Glutamatergic neuron (in vitro differentiated cells): ENCODE measurements at regions not wholly inside any gene's neighbourhood (a gene's known extent, or its start where the extent isn't known, plus 50 kb on each side); places are given as distances from the start of the nearest gene placed in this dataset.

Source experiments
- DNase-seq: peaks from one replicate; pipeline ENCODE4 v3.0.0; 2022
- H3K27ac Mint-ChIP-seq: one replicate; pipeline ENCODE4 v1.8.0; 2020; ENCODE audit warnings: mild to moderate bottlenecking, mixed read lengths, inconsistent platforms; ENCODE audit not compliant: unreplicated experiment
- H3K27me3 Mint-ChIP-seq: one replicate; pipeline ENCODE4 v1.8.0; 2020; ENCODE audit warnings: mild to moderate bottlenecking, moderate library complexity, mixed read lengths, inconsistent platforms; ENCODE audit not compliant: unreplicated experiment
- H3K36me3 Mint-ChIP-seq: one replicate; pipeline ENCODE4 v1.8.0; 2020; ENCODE audit warnings: mild to moderate bottlenecking, mixed read lengths, inconsistent platforms; ENCODE audit not compliant: unreplicated experiment
- H3K4me1 Mint-ChIP-seq: one replicate; pipeline ENCODE4 v1.8.0; 2020; ENCODE audit warnings: mild to moderate bottlenecking, low read depth, mixed read lengths, inconsistent platforms; ENCODE audit not compliant: unreplicated experiment
- H3K4me3 Mint-ChIP-seq: one replicate; pipeline ENCODE4 v1.8.0; 2020; ENCODE audit warnings: mild to moderate bottlenecking, mixed read lengths, inconsistent platforms; ENCODE audit not compliant: unreplicated experiment
- H3K9me3 Mint-ChIP-seq: one replicate; pipeline ENCODE4 v1.8.0; 2020; ENCODE audit warnings: mild to moderate bottlenecking, moderate library complexity, mixed read lengths, inconsistent platforms; ENCODE audit not compliant: unreplicated experiment
- CTCF ChIP-seq: fragments of 200-600 bp; sonication (generic); IDR thresholded peaks from one replicate; pipeline ENCODE4 v1.5.0; 2021; ENCODE audit not compliant: partially characterized antibody, unreplicated experiment

- no peak for DNase-seq
- Mint-ChIP-seq H3K27me3 (no peaks in the 10 kb centered on the region), H3K4me1 (no peaks in the 10 kb centered on the region), H3K4me3 (no peak overlapping the region), H3K9me3 (peaks cover 2% of the 10 kb centered on the region), H3K27ac (no peak overlapping the region), H3K36me3 (no peaks in the 10 kb centered on the region)
- TF ChIP-seq CTCF: no peak
Measured at GRCh38 chr11:98589967-98590366, 430.8 kb upstream of the CNTN5 start.

GRCh38 chr11:98600103-98600502 is 420.6 kb upstream of the CNTN5 start:
- peaks cover 2% of the 10 kb centered on the region for H3K9me3 Mint-ChIP-seq
- no peak for TF ChIP-seq CTCF
- no peaks in the 10 kb centered on the region for H3K27me3 Mint-ChIP-seq
- no peak overlapping the region for H3K4me3 Mint-ChIP-seq
- H3K36me3 Mint-ChIP-seq: no peaks in the 10 kb centered on the region
- DNase-seq: no peak
- no peaks in the 10 kb centered on the region for H3K4me1 Mint-ChIP-seq
- H3K27ac Mint-ChIP-seq: no peak overlapping the region

- no peak overlapping the region for H3K27ac Mint-ChIP-seq
- no peaks in the 10 kb centered on the region for H3K27me3 Mint-ChIP-seq
Measured at GRCh38 chr11:98600786-98601773, 419.7 kb upstream of the CNTN5 start.

GRCh38 chr11:98616098-98616655 is 404.6 kb upstream of the CNTN5 start:
- DNase-seq: no peak
- Mint-ChIP-seq H3K9me3 (peaks cover 8% of the 10 kb centered on the region), H3K27ac (no peak overlapping the region), H3K36me3 (peaks cover 21% of the 10 kb centered on the region), H3K4me1 (no peaks in the 10 kb centered on the region), H3K27me3 (peaks cover 2% of the 10 kb centered on the region), H3K4me3 (no peak overlapping the region)
- TF ChIP-seq CTCF: no peak

More at GRCh38 chr11:98600786-98601773, 419.7 kb upstream of the CNTN5 start:
- no peak for DNase-seq
- TF ChIP-seq CTCF: no peak
- H3K36me3 Mint-ChIP-seq: no peaks in the 10 kb centered on the region
- peaks cover 2% of the 10 kb centered on the region for H3K9me3 Mint-ChIP-seq
- no peak overlapping the region for H3K4me3 Mint-ChIP-seq
- no peaks in the 10 kb centered on the region for H3K4me1 Mint-ChIP-seq

- Mint-ChIP-seq H3K27ac (no peak overlapping the region), H3K4me1 (no peaks in the 10 kb centered on the region), H3K27me3 (peaks cover 4% of the 10 kb centered on the region), H3K4me3 (no peak overlapping the region), H3K9me3 (peaks cover 9% of the 10 kb centered on the region), H3K36me3 (peaks cover 23% of the 10 kb centered on the region)
- DNase-seq: no peak
- no peak for TF ChIP-seq CTCF
Measured at GRCh38 chr11:98621767-98622166, 399.0 kb upstream of the CNTN5 start.
